HL-60 (cell line): ENCODE measurements at regions not wholly inside any gene's neighbourhood (a gene's known extent, or its start where the extent isn't known, plus 50 kb on each side); places are given as distances from the start of the nearest gene placed in this dataset.

Experiments used
- DNase-seq, 2 experiments: peaks; one replicate each; pipeline ENCODE4 v3.0.0-alpha.2; 2010 to 2020; ENCODE audit warnings: low read depth in 1 of 2, low spot score in 1 of 2
- H3K27ac ChIP-seq: fragments of 250-450 bp; sonication (Bioruptor Pico); replicated peaks from 2 replicates; pipeline ENCODE4 v1.5.1; 2020; ENCODE audit warnings: mild to moderate bottlenecking, moderate library complexity
- H3K27me3 ChIP-seq: fragments of 250-450 bp; sonication (Bioruptor Pico); 2 replicates; pipeline ENCODE4 v1.5.1; 2021; ENCODE audit warnings: mild to moderate bottlenecking, moderate library complexity; ENCODE audit not compliant: insufficient read depth, poor library complexity, severe bottlenecking
- H3K4me3 ChIP-seq: replicated peaks from 2 replicates; pipeline ENCODE4 v1.5.1; 2011; ENCODE audit warnings: mild to moderate bottlenecking, control low read depth, low read length; ENCODE audit not compliant: insufficient read depth
- CTCF ChIP-seq: IDR thresholded peaks from one replicate; pipeline ENCODE4 v1.5.1; 2011; ENCODE audit warnings: low read length, control low read depth, inconsistent platforms; ENCODE audit not compliant: insufficient read depth
- GABPA ChIP-seq: IDR thresholded peaks from 2 replicates; pipeline ENCODE4 v1.6.1; 2012; ENCODE audit warnings: low read depth
- POLR2AphosphoS5 ChIP-seq: IDR thresholded peaks from 2 replicates; pipeline ENCODE4 v1.6.1; 2012; ENCODE audit warnings: low read depth
- REST ChIP-seq: IDR thresholded peaks from 2 replicates; pipeline ENCODE4 v1.6.1; 2012; ENCODE audit warnings: low read depth; ENCODE audit not compliant: insufficient replicate concordance
- SPI1 ChIP-seq: IDR thresholded peaks from 2 replicates; pipeline ENCODE4 v1.6.1; 2012; ENCODE audit warnings: low read depth, mild to moderate bottlenecking, borderline replicate concordance

- Histone ChIP-seq H3K27me3 (no peaks in the 10 kb centered on the region), H3K4me3 (no peak overlapping the region), H3K27ac (no peak overlapping the region)
- DNase-seq = no peak
- TF ChIP-seq CTCF (no peak), GABPA (no peak), REST (no peak), POLR2AphosphoS5 (no peak), SPI1 (no peak)
These were observed 435.3 kb upstream of the HTR2A start for GRCh38 chr13:47332149-47332548.

- TF ChIP-seq CTCF (no peak), REST (no peak), SPI1 (no peak), GABPA (no peak), POLR2AphosphoS5 (no peak)
- DNase-seq = no peak
These were observed 433.2 kb upstream of the HTR2A start for GRCh38 chr13:47330031-47330430.

GRCh38 chr13:47327861-47328260, 431.0 kb upstream of the HTR2A start:
- no peak overlapping the region for H3K27ac ChIP-seq
- no peaks in the 10 kb centered on the region for H3K27me3 ChIP-seq
- TF ChIP-seq GABPA = no peak
- no peak for TF ChIP-seq CTCF
- no peak for TF ChIP-seq SPI1
- no peak for TF ChIP-seq POLR2AphosphoS5
- no peak for TF ChIP-seq REST
- no peak overlapping the region for H3K4me3 ChIP-seq
- DNase-seq = no peak

More at GRCh38 chr13:47330031-47330430, 433.2 kb upstream of the HTR2A start:
- no peak overlapping the region for H3K27ac ChIP-seq
- no peak overlapping the region for H3K4me3 ChIP-seq
- no peaks in the 10 kb centered on the region for H3K27me3 ChIP-seq
